K562 (cell line): ENCODE measurements at regions not wholly inside any gene's neighbourhood (a gene's known extent, or its start where the extent isn't known, plus 50 kb on each side); places are given as distances from the start of the nearest gene placed in this dataset.

Experiments
- ATAC-seq: fragments of 200-7000 bp; cut with Tn5 transposase; 3 replicates; pipeline ENCODE4 v1.9.1; 2020; ENCODE audit warnings: moderate library complexity
- BruUV-seq: library from RNA; stranded (reverse); fragments of 400-500 nt; replicated peaks from 2 replicates; lab custom pipeline; 2021; lab: Mats Ljungman, UMichigan
- CTCF ChIA-PET: fragments of 300-600 bp; formaldehyde crosslinking; extraction: SDS; loops from one replicate; lab custom pipeline; 2021; ENCODE audit warnings: low intra/inter-chr PET ratio; lab: Yijun Ruan, JAX
- POLR2A ChIA-PET: fragments of 300-600, 350-650 bp; sonication (Branson Sonifier 250); formaldehyde crosslinking; extraction: SDS; loops from one replicate; lab custom pipeline; 2021; ENCODE audit warnings: antibody characterized with exemption, inconsistent platforms; lab: Yijun Ruan, JAX
- DNase-seq, 4 experiments: peaks; one replicate each; pipeline versions ENCODE4 v3.0.0 to v3.0.0-alpha.2; 2011 to 2018; ENCODE audit warnings: low spot score in 3 of 4, mixed read lengths in 3 of 4; ENCODE audit errors: extremely low read depth in 1 of 4
- FAIRE-seq: peaks from 2 replicates; lab custom pipeline; 2011; peaks lifted over from hg19 to GRCh38; lab: Jason Lieb, UNC
- H2AFZ ChIP-seq: 2 replicates; pipeline ENCODE4 v1.6.0; 2011; ENCODE audit warnings: low read depth, low read length, control low read depth, inconsistent platforms
- H3K27ac ChIP-seq: fragments of 200-600 bp; 3 replicates; pipeline ENCODE4 v1.8.0; 2011; ENCODE audit warnings: low read depth, mild to moderate bottlenecking, control low read depth, inconsistent platforms, low read length, moderate library complexity, mixed read lengths; ENCODE audit errors: extremely low read depth
- H3K27me3 ChIP-seq, 2 experiments: fragments of 300-600 bp in 1 of 2; 2 replicates in 1 of 2; 3 replicates in 1 of 2; pipeline versions ENCODE4 v1.6.0 to v1.8.0; 2011; ENCODE audit warnings: inconsistent platforms in 2 of 2, low read length in 2 of 2, mild to moderate bottlenecking in 1 of 2, mixed read lengths in 1 of 2, moderate library complexity in 1 of 2; ENCODE audit not compliant: control insufficient read depth in 2 of 2, insufficient read depth in 2 of 2
- H3K36me3 ChIP-seq: fragments of 300-600 bp; 3 replicates; pipeline ENCODE4 v1.8.0; 2011; ENCODE audit warnings: mild to moderate bottlenecking, low read length, inconsistent platforms; ENCODE audit not compliant: control insufficient read depth, insufficient read depth
- H3K4me1 ChIP-seq, 2 experiments: fragments of 200-600 bp in 1 of 2; replicated peaks in 1 of 2; 2 replicates in 1 of 2; 3 replicates in 1 of 2; pipeline versions ENCODE4 v1.5.1 to v1.8.0; 2011; ENCODE audit warnings: inconsistent platforms in 2 of 2, low read length in 2 of 2, mild to moderate bottlenecking in 1 of 2, mixed read lengths in 1 of 2, moderate library complexity in 1 of 2; ENCODE audit not compliant: control insufficient read depth in 2 of 2, insufficient read depth in 2 of 2
- H3K4me2 ChIP-seq: 2 replicates; pipeline ENCODE4 v1.6.1; 2011; ENCODE audit warnings: low read length, control low read depth, inconsistent platforms, mixed read lengths; ENCODE audit not compliant: insufficient read depth
- H3K4me3 ChIP-seq: fragments of 200-600 bp; sonication (generic), shearing (Covaris generic); 2 replicates; pipeline ENCODE4 v1.5.1; 2016; ENCODE audit warnings: control low read depth, inconsistent platforms
- H3K79me2 ChIP-seq: fragments of 200-600 bp; 3 replicates; pipeline ENCODE4 v1.8.0; 2011; ENCODE audit warnings: low read length, inconsistent platforms; ENCODE audit not compliant: control insufficient read depth, insufficient read depth
- H3K9ac ChIP-seq, 2 experiments: 2 replicates each; pipeline versions ENCODE4 v1.6.0 to v1.6.1; 2011; ENCODE audit warnings: low read depth in 2 of 2, low read length in 2 of 2, control low read depth in 1 of 2, inconsistent platforms in 1 of 2, mild to moderate bottlenecking in 1 of 2, mixed read lengths in 1 of 2; ENCODE audit not compliant: insufficient read depth in 1 of 2
- H3K9me1 ChIP-seq: one replicate; pipeline ENCODE4 v1.6.0; 2011; ENCODE audit warnings: inconsistent platforms, mild to moderate bottlenecking, low read length, moderate library complexity; ENCODE audit not compliant: control insufficient read depth, insufficient read depth
- H3K9me3 ChIP-seq: replicated peaks from 2 replicates; pipeline ENCODE4 v1.5.1; 2011; ENCODE audit warnings: low read depth, low read length, inconsistent platforms; ENCODE audit not compliant: control insufficient read depth, insufficient read depth
- H4K20me1 ChIP-seq: replicated peaks from 2 replicates; pipeline ENCODE4 v1.6.1; 2011; ENCODE audit warnings: low read length, inconsistent platforms, mixed read lengths; ENCODE audit not compliant: control insufficient read depth, insufficient read depth
- CEBPB ChIP-seq: fragments of 450-650 bp; IDR thresholded peaks from 2 replicates; pipeline ENCODE4 v1.6.1; 2016; ENCODE audit warnings: missing genetic modification characterization, missing compliant biosample characterization
- CHAMP1 ChIP-seq: fragments of 450-650 bp; IDR thresholded peaks from 2 replicates; pipeline ENCODE4 v1.6.1; 2016; ENCODE audit warnings: mild to moderate bottlenecking
- RHOXF2B ChIP-seq: fragments of 250-450 bp; sonication (Bioruptor Pico); conservative IDR thresholded peaks from 2 replicates; pipeline ENCODE4 v1.5.1; 2021
- SMARCB1 ChIP-seq: IDR thresholded peaks from 2 replicates; pipeline ENCODE4 v1.6.1; 2011; ENCODE audit warnings: improper control_type of control experiment, low read depth; ENCODE audit not compliant: insufficient read length
- SUPT5H ChIP-seq: fragments of 450-650 bp; IDR thresholded peaks from 2 replicates; pipeline ENCODE4 v1.6.1; 2016
- ZBTB9 ChIP-seq: fragments of 450-650 bp; formaldehyde crosslinking; IDR thresholded peaks from 2 replicates; pipeline ENCODE4 v1.4.0; 2020; ENCODE audit warnings: mild to moderate bottlenecking, moderate library complexity
- ZNF121 ChIP-seq: sonication (generic); formaldehyde crosslinking; conservative IDR thresholded peaks from 2 replicates; pipeline ENCODE4 v1.8.0; 2022; ENCODE audit warnings: missing genetic modification reagents
- WGBS: fragments of 100-300 bp; shearing (Covaris generic); methylation state at CpG from one replicate; pipeline ENCODE4 v1.1.6; 2016; ENCODE audit warnings: low coverage, mixed read lengths; ENCODE audit not compliant: insufficient coverage; ENCODE audit errors: missing lambda C conversion rate; 5-methylcytosine and 5-hydroxymethylcytosine counted together
- in situ Hi-C: fragments of 300-500 bp; cut with MboI; formaldehyde crosslinking; loops from 4 replicates; pipeline ENCODE4 v1.15.0; 2018; ENCODE audit warnings: inconsistent platforms, mixed read lengths
- intact Hi-C: fragments of 100-400 bp; cut with micrococcal nuclease; formaldehyde crosslinking; loops from 2 replicates; pipeline ENCODE4 v1.14.2; 2022

- TF ChIP-seq RHOXF2B (CRISPR knock-in tag) (no peak), SUPT5H (no peak)
- TF ChIP-seq, all 486 proteins: peak for 0
Observed at GRCh38 chr7:69192134-69192533, 406.1 kb upstream of the AUTS2 start (continued).

- ATAC-seq = no peak
- no peak for FAIRE-seq
- H3K27ac ChIP-seq = no peak overlapping the region
- no peaks in the 10 kb centered on the region for H3K79me2 ChIP-seq
- no peaks in the 10 kb centered on the region for H4K20me1 ChIP-seq
- H3K9me3 ChIP-seq = no peaks in the 10 kb centered on the region
- no peak overlapping the region for H3K9ac ChIP-seq
- H3K9me1 ChIP-seq = no peaks in the 10 kb centered on the region
- H3K27me3 ChIP-seq = no peaks in the 10 kb centered on the region
- H2AFZ ChIP-seq = no peak overlapping the region
- no peak for DNase-seq
- no peak overlapping the region for H3K4me2 ChIP-seq
- H3K4me1 ChIP-seq = no peaks in the 10 kb centered on the region
- ChIA-PET CTCF (no interaction called here), POLR2A (no interaction called here)
- intact Hi-C loops = no loop called here
- TF ChIP-seq CEBPB (tag) (no peak), ZBTB9 (no peak), ZNF121 (CRISPR knock-in tag) (no peak), SMARCB1 (no peak), CHAMP1 (no peak)
- TF ChIP-seq, all 486 proteins: peak for 0
- Histone ChIP-seq H3K4me3 (no peak overlapping the region), H3K36me3 (no peaks in the 10 kb centered on the region)
- BruUV-seq = no TSS peak
- in situ Hi-C loops = no loop called here
- WGBS = 0% methylated on average over 4 of the region's 4 CpGs
Observed at GRCh38 chr7:69193061-69193460, 405.2 kb upstream of the AUTS2 start.
